GM20000 (cell line): ENCODE measurements at regions not wholly inside any gene's neighbourhood (a gene's known extent, or its start where the extent isn't known, plus 50 kb on each side); places are given as distances from the start of the nearest gene placed in this dataset.
"Not testable (repeated sequence)": the region's sequence is repeated elsewhere in the genome, so short reads cannot be mapped to it uniquely, and the experiment has no call there.

Experiments
- DNase-seq: peaks from one replicate; pipeline ENCODE4 v3.0.0; 2012; ENCODE audit warnings: low spot score
- CTCF ChIP-seq: IDR thresholded peaks from 2 replicates; pipeline ENCODE4 v1.5.1; 2012; ENCODE audit warnings: mild to moderate bottlenecking, control low read depth; ENCODE audit errors: extremely low read depth, missing control alignments

GRCh38 chr16:63655846-63656245 is 1466.0 kb downstream of the CDH11 start:
- DNase-seq: no peak
- no peak for TF ChIP-seq CTCF

GRCh38 chr16:63653044-63653839 is 1468.6 kb downstream of the CDH11 start:
- TF ChIP-seq CTCF: no peak
- no peak for DNase-seq

GRCh38 chr16:63652091-63652490 is 1469.8 kb downstream of the CDH11 start:
- no peak for TF ChIP-seq CTCF
- no peak for DNase-seq

- no peak for TF ChIP-seq CTCF
- no peak for DNase-seq
Observed at GRCh38 chr16:63650550-63650949, 1471.3 kb downstream of the CDH11 start.

GRCh38 chr16:63633706-63634445 is 1488.0 kb downstream of the CDH11 start:
- not testable (repeated sequence) for DNase-seq

GRCh38 chr16:63629272-63629671 is 1492.6 kb downstream of the CDH11 start:
- no peak for TF ChIP-seq CTCF
- no peak for DNase-seq

GRCh38 chr16:63628812-63629211 is 1493.1 kb downstream of the CDH11 start:
- no peak for TF ChIP-seq CTCF
- DNase-seq: no peak
